ENCODE measurements at regions not wholly inside any gene's neighbourhood (a gene's known extent, or its start where the extent isn't known, plus 50 kb on each side); places are given as distances from the start of the nearest gene placed in this dataset.

GRCh38 chr14:22039938-22040780, 366.5 kb upstream of the OR4E1 start:
- peak; percentile 37 for DNase-seq (ENCODE audit: low spot score)

DNA sequence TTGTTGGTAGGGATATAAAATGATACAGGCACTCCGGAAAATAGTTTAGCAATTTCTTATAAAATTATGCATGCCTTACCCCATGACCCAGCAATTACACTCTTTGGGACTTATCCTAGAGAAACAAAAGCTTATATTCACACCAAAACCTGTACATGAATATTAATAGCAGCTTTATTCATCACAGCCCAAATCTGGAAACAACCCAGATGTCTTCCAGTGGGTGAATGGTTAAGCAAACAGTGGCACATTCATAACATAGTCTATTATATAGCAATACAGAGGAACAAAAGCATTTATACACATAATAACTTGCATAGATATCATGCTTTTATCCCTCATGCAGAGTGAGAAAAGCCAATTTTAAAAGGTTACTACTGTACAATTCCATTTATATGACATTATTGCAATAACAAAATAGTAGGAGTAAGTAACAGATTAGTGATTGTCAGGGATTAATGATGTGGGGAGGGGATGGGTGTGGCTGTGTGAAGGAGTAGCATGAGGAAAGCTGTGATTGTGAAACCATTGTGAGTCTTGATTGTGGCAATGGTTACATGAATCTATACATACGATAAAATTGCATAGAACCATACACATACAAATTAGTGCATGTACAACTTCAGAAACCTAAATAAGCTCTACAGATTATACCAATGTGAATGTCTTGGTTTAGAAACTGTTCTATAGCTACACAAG, 363.1 kb upstream of the OR4E1 start:
- DNase-seq (ENCODE audit: low spot score) = no peak

DNA sequence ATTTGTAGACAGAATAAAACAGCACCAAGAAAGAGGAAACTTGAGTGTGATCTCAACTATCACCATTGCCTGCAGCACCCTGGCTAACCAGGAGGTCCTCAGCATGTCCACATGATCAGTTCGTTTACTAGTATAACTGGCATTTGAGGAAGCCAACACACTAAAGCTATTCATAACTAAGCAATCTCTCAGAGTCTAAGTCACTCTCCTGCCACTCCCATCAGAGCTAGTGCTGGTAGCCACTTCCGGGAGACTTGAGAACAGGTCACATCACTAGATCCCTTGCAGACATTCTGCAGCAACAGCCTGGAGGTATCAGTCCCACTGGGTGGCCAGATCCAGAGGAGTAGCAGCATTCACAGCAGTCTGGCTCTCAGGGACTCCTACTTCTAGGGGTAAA, 352.9 kb upstream of the OR4E1 start:
- peak; percentile 42 for DNase-seq (ENCODE audit: low spot score)

- DNase-seq (ENCODE audit: low spot score) = no peak
Observed at GRCh38 chr14:22025879-22026278, 352.3 kb upstream of the OR4E1 start.

- no peak for DNase-seq (ENCODE audit: low spot score)
Observed at GRCh38 chr14:22024137-22024536, 350.5 kb upstream of the OR4E1 start.

DNA sequence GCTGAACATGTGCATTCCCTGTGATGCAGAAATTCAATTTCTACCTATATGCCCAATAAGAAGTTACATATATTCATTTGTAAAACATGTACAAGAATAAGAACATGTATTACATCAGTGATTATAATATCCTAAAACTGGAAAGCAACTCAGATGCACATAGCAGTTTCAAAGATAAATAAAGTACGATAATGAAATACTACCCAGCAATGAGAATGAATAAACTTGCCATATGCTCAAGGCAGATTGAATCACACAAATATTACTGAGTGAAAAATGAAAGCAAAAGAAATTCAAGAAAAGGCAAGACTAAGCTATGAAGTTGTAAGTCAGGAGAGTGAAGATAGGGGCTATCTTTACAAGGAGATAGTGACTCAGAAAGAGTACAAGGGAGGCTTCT, 345.3 kb upstream of the OR4E1 start:
- no peak for DNase-seq (ENCODE audit: low spot score)

- DNase-seq (ENCODE audit: low spot score) = no peak
Observed at GRCh38 chr14:22012452-22012851, 338.8 kb upstream of the OR4E1 start.

DNA sequence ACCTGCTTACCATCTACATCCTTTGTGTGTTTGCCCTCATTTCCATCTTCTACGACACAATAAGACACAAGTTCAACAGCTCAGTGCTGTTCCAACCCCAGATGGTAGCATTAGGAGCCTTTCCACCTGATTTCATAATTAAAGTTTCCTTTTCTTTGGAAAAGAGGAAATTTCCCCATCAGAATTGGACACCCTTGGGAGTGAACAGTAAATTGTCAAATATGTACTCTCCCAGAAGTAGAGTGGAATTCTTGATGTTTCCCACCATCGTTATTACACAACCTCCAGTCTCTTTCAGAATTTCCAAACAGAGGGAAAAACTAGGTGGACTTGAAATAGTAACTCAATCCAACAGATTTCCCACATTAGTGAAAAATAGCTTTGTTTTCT, 337.6 kb upstream of the OR4E1 start:
- DNase-seq (ENCODE audit: low spot score) = no peak

DNA sequence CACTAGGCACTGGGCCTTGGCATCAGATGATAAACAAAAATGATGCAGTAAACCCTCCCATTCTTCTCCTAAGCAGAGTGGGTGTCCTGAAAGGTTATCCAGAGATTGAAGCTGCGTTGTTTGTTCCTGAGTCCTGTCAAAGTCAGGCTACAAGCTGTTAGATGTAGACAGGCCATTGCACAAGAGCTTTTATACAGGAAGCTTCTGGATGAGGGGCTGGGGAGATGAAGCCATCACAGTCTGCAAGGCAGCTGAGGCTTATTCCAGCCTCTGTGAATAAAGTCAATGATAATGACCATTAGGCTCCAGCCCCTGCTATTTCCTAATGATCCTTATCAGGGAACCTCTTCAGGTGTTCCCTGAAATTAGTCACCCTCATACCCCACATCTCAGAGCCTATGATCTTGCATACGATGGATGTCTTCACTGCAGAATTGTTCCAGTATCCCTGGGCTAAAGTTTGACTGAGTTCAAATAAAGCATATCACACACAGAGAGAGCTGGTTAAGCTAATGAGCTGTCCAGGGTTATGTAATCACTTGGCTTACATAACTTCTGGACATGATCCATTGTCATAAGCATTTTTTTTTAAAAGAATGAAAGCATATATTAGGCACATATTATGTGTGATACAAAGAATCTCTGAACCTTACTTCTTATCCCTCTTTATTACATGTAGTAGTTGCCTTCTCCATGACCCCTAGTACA, 337.1 kb upstream of the OR4E1 start:
- DNase-seq (ENCODE audit: low spot score) = no peak

GRCh38 chr14:22008766-22009165, 335.1 kb upstream of the OR4E1 start:
- no peak for DNase-seq (ENCODE audit: low spot score)

DNA sequence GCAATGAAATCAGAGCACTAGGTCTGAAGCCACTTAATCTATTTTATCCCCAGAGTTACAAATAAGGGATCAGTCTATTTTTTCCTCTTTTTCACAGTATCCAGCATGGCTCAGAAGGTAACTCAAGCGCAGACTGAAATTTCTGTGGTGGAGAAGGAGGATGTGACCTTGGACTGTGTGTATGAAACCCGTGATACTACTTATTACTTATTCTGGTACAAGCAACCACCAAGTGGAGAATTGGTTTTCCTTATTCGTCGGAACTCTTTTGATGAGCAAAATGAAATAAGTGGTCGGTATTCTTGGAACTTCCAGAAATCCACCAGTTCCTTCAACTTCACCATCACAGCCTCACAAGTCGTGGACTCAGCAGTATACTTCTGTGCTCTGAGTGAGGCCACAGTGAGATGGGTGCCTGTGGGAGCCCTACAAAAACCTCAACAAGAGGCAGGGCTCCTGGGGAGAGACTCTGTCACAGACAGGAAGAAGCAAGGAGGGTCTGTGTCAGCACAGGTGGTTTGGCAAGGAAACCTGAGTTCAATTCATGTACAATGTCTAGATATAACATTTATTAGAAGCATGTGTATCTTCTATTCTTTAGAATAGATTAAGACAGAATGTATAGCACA, 334.3 kb upstream of the OR4E1 start:
- no peak for DNase-seq (ENCODE audit: low spot score)

- no peak for DNase-seq (ENCODE audit: low spot score)
Observed at GRCh38 chr14:22007363-22007762, 333.7 kb upstream of the OR4E1 start.

DNA sequence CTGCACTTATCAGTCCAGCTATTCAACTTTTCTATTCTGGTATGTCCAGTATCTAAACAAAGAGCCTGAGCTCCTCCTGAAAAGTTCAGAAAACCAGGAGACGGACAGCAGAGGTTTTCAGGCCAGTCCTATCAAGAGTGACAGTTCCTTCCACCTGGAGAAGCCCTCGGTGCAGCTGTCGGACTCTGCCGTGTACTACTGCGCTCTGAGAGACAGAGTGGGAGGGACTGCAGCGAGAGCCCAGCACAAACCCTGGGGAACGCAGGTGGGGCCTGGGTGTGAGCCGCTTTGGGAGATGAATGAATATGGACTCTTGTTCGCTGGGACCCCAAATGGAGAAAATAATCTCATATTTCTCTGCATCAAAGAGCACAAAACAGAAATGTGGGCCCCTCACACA, 329.8 kb upstream of the OR4E1 start:
- DNase-seq (ENCODE audit: low spot score) = no peak

- DNase-seq (ENCODE audit: low spot score) = peak; percentile 15
Observed at GRCh38 chr14:22002860-22003284, 329.3 kb upstream of the OR4E1 start.

DNA sequence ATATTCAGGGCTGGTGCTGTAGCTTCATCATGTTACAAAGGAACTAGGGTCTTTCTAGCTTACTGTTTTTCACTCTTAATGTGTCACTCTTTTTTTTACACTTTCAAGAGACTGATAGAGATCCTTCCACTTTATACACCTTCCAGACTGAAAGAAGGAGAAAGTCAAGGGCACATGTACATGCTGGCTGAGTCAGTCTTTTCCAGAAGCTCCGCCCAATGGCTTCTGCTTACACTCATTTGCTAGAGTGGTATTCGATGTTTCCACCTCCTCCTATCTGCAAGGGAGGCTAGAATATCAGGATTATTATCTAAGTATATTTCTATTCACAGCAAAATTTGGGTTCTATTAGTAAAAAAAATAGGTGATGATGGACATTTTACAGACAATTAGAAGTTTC, 325.8 kb upstream of the OR4E1 start:
- DNase-seq (ENCODE audit: low spot score) = no peak

DNA sequence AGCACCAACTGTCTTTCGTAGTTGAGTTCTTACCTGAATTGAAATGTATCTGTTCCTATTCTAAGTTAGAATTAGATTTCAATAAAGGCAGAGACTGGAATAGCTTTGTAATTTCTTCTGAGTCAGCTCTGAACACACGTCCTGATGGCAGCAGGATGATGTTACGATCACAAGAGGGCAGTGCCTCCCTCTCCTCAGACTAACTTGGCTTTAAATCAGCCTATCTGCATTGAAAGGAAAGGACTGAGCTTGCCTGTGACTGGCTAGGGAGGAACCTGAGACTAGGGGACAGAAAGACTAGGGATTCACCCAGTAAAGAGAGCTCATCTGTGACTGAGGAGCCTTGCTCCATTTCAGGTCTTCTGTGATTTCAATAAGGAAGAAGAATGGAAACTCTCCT, 323.7 kb upstream of the OR4E1 start:
- no peak for DNase-seq (ENCODE audit: low spot score)

DNA sequence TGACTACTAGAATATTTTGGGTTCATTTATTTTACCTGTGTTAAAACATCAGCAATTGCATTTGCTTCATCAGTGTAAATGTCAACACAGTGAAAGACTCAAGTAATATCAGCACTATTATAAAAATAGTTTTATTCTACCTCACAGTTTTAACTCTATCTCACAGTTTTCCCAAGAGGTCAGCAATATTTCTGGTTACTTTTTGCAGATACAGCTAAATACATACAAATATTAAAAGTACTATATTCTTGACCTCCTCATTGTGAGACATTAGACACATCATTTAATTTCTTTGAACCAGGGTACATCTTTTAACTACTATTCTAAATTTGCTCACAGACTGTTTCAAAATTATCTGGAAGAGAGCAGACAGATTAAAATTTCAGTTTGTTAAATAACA, 321.7 kb upstream of the OR4E1 start:
- no peak for DNase-seq (ENCODE audit: low spot score)

DNA sequence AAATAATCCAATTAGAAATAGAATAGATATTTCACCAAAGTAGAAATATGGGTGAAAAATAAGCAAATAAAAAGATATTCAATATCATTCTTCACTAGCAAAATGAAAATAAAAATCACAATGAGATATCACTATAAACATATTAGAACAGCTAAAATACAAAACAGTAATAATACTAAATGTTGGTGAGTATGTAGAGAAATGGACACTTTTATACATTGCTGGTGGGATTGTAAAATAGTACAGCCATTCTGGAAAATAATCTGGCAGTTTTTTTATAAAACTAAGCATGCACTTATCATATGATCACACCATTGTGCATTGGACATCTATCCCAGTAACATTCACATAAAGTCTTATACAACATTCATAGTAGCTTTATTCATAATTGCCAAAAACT, 320.2 kb upstream of the OR4E1 start:
- no peak for DNase-seq (ENCODE audit: low spot score)

- DNase-seq (ENCODE audit: low spot score) = no peak
Observed at GRCh38 chr14:21993070-21993469, 319.5 kb upstream of the OR4E1 start.

- no peak for DNase-seq (ENCODE audit: low spot score)
Observed at GRCh38 chr14:21991130-21991529, 317.5 kb upstream of the OR4E1 start.

DNA sequence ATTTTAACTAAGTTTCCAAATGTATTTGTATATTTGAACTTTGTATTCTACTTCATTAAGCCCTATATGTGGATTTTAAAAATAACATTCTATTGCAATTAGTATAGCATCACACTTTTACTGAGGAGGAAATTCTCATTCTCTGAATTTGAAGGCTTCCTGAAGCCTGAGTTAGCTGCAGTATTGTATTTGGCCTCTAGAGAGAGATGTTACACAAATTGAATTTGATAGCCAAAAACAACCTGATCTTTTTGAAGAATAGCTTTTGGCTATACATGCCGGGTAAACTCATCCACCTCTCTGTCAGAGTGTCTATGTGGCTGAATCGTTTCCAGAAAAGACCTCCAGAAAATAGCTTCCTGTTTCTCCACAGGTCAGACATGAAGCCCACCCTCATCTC, 316.5 kb upstream of the OR4E1 start:
- DNase-seq (ENCODE audit: low spot score) = no peak

DNA sequence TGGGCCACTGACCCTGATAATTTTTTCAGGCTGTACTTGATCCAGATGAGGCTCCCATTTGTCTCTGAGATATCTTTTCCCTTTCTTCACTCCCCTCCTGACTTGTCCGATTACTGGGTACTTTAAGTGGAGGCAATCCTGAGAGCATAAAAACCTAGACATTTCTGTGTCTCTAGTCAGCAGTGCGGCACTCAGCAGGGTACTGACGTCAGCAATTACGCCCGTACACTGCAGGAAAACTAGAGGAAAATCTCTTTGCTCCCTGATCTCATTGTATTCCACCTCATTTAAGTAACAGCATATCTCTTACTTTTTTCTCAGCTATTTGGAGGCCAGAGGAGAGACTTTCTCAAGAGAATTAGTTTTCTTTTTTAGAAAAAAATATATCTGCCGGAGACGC, 315.5 kb upstream of the OR4E1 start:
- DNase-seq (ENCODE audit: low spot score) = no peak

DNA sequence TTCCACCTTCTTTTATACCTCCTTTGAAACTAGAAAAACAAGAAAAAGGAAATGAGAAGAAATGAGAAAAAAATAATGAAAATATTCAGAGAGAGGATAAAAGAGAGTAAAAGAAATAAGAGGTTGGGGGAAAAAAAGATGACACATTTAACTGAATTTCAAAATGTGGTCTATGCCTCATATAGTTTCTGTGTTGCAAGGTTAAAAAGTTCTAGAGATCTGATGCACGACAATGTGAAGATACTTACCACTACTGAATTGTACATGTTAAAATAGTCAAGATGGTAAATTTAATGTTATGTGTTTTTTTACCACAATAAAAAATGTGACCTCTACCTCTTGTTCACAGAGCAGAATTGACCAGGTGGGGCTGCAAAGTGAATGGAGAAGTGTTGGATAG, 314.8 kb upstream of the OR4E1 start:
- DNase-seq (ENCODE audit: low spot score) = no peak

All from COLO829 (cell line).